ENCODE measurements at regions not wholly inside any gene's neighbourhood (a gene's known extent, or its start where the extent isn't known, plus 50 kb on each side); places are given as distances from the start of the nearest gene placed in this dataset.

DNA sequence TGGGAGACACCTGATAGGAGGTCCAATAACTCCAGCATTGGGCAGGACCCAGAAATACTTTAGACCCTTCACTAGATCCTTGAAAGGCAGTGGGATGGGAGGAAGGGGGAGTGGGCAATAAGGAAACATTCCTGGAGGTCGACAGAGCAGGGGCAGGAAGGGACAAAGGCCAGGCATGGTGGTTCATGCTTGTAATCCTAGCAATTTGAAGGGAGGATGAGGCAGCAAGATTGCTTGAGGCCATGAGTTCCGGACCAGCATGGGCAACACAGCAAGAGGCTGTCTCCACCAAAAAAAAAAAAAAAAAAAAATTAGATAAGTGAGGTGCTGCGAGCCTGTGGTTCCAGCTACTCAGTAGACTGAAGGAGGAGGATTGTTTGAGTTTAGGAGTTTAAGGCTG is 134.9 kb downstream of the JCAD start (continued):
- TF ChIP-seq, protein P1, sequence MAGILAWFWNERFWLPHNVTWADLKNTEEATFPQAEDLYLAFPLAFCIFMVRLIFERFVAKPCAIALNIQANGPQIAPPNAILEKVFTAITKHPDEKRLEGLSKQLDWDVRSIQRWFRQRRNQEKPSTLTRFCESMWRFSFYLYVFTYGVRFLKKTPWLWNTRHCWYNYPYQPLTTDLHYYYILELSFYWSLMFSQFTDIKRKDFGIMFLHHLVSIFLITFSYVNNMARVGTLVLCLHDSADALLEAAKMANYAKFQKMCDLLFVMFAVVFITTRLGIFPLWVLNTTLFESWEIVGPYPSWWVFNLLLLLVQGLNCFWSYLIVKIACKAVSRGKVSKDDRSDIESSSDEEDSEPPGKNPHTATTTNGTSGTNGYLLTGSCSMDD (CRISPR knock-in tag; IDR thresholded peaks at IDR 0.05), result no peak
- TF ChIP-seq RAD51 (IDR thresholded peaks at IDR 0.05; ENCODE audit: borderline replicate concordance) (no peak), SIX1 (CRISPR knock-in tag; IDR thresholded peaks at IDR 0.05; ENCODE audit: borderline replicate concordance) (no peak), ZNF24 (IDR thresholded peaks at IDR 0.05) (no peak), HHEX (CRISPR knock-in tag; IDR thresholded peaks at IDR 0.05) (no peak), NCOA2 (CRISPR knock-in tag; IDR thresholded peaks at IDR 0.05) (no peak)
- TF ChIP-seq, protein P2, sequence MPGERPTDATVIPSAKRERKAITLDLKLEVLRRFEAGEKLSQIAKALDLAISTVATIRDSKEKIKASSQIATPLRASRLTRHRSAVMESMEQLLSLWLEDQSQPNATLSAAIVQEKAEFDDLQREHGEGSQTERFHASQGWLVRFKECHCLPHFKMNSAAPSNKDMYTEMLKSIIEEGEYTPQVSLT (CRISPR knock-in tag; IDR thresholded peaks at IDR 0.05; ENCODE audit: borderline replicate concordance, low read depth), result no peak

- ATAC-seq (no peak), DNase-seq (ENCODE audit: low spot score) (no peak), FAIRE-seq (no peak)
- H3K36me3 ChIP-seq (replicated peaks in 1 of 2; ENCODE audit: control insufficient read depth in 1 of 2, insufficient read depth in 2 of 2, low read length in 2 of 2), result no peaks in the 10 kb centered on the region
- ChIA-PET POLR2A (no interaction called here), CTCF (ENCODE audit: low intra/inter-chr PET ratio, low total read pairs) (no interaction called here)
- BruUV-seq (replicated peaks), result no TSS peak
- no peaks in the 10 kb centered on the region for H3K79me2 ChIP-seq (ENCODE audit: insufficient read depth, low read length)
- 37% methylated on average over 7 of the region's 7 CpGs for WGBS (ENCODE audit: low lambda C conversion rate)
- intact Hi-C loops (cut with micrococcal nuclease; ENCODE audit: unreplicated experiment), result no loop called here
- H3K9ac ChIP-seq (ENCODE audit: insufficient read depth, low read depth, low read length), result no peak overlapping the region
- H4K20me1 ChIP-seq (ENCODE audit: insufficient read depth, low read length), result no peaks in the 10 kb centered on the region
- H3K4me1 ChIP-seq (ENCODE audit: insufficient read depth, low read length), result no peaks in the 10 kb centered on the region
- H2AFZ ChIP-seq (ENCODE audit: low read length), result no peak overlapping the region
- in situ Hi-C loops (cut with HindIII; ENCODE audit: extremely low pct_ligation_motif_present, low pct_unique_long_range_greater_than_20kb), result no loop called here
- H3K27ac ChIP-seq (ENCODE audit: extremely low read length, insufficient read depth, low read length), result no peak overlapping the region
- no peak overlapping the region for H3K4me2 ChIP-seq (ENCODE audit: low read depth, low read length)
- no peak overlapping the region for H3K4me3 ChIP-seq (replicated peaks in 1 of 3; ENCODE audit: insufficient read depth in 1 of 3, low read depth in 2 of 3, low read length in 3 of 3)
- peaks cover 0 to 12% of the 10 kb centered on the region in 2 experiments; a peak in 4 of 5 replicates for H3K27me3 ChIP-seq (ENCODE audit: control insufficient read depth in 1 of 2, insufficient read depth in 2 of 2, low read length in 2 of 2)
- no peaks in the 10 kb centered on the region for H3K9me3 ChIP-seq (ENCODE audit: low read length)
- TF ChIP-seq ZNF235 (CRISPR knock-in tag; IDR thresholded peaks at IDR 0.05; ENCODE audit: borderline replicate concordance) (no peak), CEBPG (CRISPR knock-in tag; IDR thresholded peaks at IDR 0.05) (no peak), ZNF720 (CRISPR knock-in tag; IDR thresholded peaks at IDR 0.05) (no peak), ZC3H4 (CRISPR knock-in tag; IDR thresholded peaks at IDR 0.05; ENCODE audit: borderline replicate concordance) (no peak), HDAC1 (CRISPR knock-in tag; IDR thresholded peaks at IDR 0.05) (no peak), ZBTB1 (CRISPR knock-in tag; IDR thresholded peaks at IDR 0.05; ENCODE audit: borderline replicate concordance) (no peak), ETS1 (CRISPR knock-in tag; IDR thresholded peaks at IDR 0.05) (no peak), HIC2 (CRISPR knock-in tag; IDR thresholded peaks at IDR 0.05; ENCODE audit: low read depth) (no peak), ZNF20 (CRISPR knock-in tag; IDR thresholded peaks at IDR 0.05) (no peak), MED8 (CRISPR knock-in tag; IDR thresholded peaks at IDR 0.05; ENCODE audit: insufficient replicate concordance) (no peak), RCOR2 (CRISPR knock-in tag; IDR thresholded peaks at IDR 0.05) (no peak)
- TF ChIP-seq, protein P3, sequence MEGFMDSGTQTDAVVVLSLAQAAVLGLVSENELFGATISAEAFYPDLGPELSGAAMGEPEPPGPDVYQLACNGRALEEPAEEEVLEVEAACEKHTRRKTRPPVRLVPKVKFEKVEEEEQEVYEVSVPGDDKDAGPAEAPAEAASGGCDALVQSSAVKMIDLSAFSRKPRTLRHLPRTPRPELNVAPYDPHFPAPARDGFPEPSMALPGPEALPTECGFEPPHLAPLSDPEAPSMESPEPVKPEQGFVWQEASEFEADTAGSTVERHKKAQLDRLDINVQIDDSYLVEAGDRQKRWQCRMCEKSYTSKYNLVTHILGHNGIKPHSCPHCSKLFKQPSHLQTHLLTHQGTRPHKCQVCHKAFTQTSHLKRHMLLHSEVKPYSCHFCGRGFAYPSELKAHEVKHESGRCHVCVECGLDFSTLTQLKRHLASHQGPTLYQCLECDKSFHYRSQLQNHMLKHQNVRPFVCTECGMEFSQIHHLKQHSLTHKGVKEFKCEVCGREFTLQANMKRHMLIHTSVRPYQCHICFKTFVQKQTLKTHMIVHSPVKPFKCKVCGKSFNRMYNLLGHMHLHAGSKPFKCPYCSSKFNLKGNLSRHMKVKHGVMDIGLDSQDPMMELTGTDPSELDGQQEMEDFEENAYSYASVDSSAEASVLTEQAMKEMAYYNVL (CRISPR knock-in tag; IDR thresholded peaks at IDR 0.05; ENCODE audit: borderline replicate concordance), result no peak
Observed at GRCh38 chr10:29923416-29923965, 135.9 kb downstream of the JCAD start.
